ENCODE measurements at regions not wholly inside any gene's neighbourhood (a gene's known extent, or its start where the extent isn't known, plus 50 kb on each side); places are given as distances from the start of the nearest gene placed in this dataset.

- DNase-seq, result peak; percentile 79
- H3K36me3 ChIP-seq (ENCODE audit: low read depth), result no peaks in the 10 kb centered on the region
- H3K79me2 ChIP-seq (ENCODE audit: insufficient read depth), result no peaks in the 10 kb centered on the region
Measured at GRCh38 chr15:95448531-95449229, 881.8 kb upstream of the NR2F2 start.

GRCh38 chr15:95449230-95449628 lies 881.3 kb upstream of the NR2F2 start:
- H3K27ac ChIP-seq, result no peak overlapping the region
- H3F3A ChIP-seq (ENCODE audit: insufficient read depth), result peaks cover 15% of the 10 kb centered on the region; the same call in 1 of the 2 replicates
- H3K9ac ChIP-seq, result no peak overlapping the region
- H3K9me3 ChIP-seq (ENCODE audit: low read depth), result no peaks in the 10 kb centered on the region
- H3K4me3 ChIP-seq, result no peak overlapping the region
- H3K36me3 ChIP-seq (ENCODE audit: low read depth), result no peaks in the 10 kb centered on the region
- H4K20me1 ChIP-seq (ENCODE audit: insufficient read depth), result no peaks in the 10 kb centered on the region
- H3K9me2 ChIP-seq (ENCODE audit: insufficient read depth), result no peaks in the 10 kb centered on the region
- no peak overlapping the region for H3K4me2 ChIP-seq (ENCODE audit: unreplicated experiment)
- no peaks in the 10 kb centered on the region for H3K27me3 ChIP-seq (replicated peaks; ENCODE audit: insufficient read depth)
- DNase-seq, result no peak
- TF ChIP-seq EZH2phosphoT487 (IDR thresholded peaks at IDR 0.05; ENCODE audit: insufficient read depth, low read depth), result no peak
- TF ChIP-seq EZH2 (IDR thresholded peaks at IDR 0.05; ENCODE audit: insufficient read depth, poor library complexity, severe bottlenecking), result no peak
- WGBS, 2 experiments (ENCODE audit: low coverage in 1 of 2, low lambda C conversion rate in 2 of 2, missing lambda C conversion rate in 2 of 2), result 55 to 70% methylated on average over 2 of the region's 2 CpGs
- in situ Hi-C loops (cut with MboI), result no loop called here
- no peaks in the 10 kb centered on the region for H3K79me2 ChIP-seq (ENCODE audit: insufficient read depth)
- H2AFZ ChIP-seq, result no peak overlapping the region
- peaks cover 18% of the 10 kb centered on the region for H3K4me1 ChIP-seq (ENCODE audit: insufficient read depth)

More at GRCh38 chr15:95448531-95449229, 881.8 kb upstream of the NR2F2 start:
- Histone ChIP-seq H3K27ac (0 out of 2 replicates have a peak overlapping the region, but pooled peaks have one; percentile 13), H3K9me2 (ENCODE audit: insufficient read depth) (no peaks in the 10 kb centered on the region), H3K9me3 (ENCODE audit: low read depth) (no peaks in the 10 kb centered on the region), H2AFZ (no peak overlapping the region), H3K4me1 (ENCODE audit: insufficient read depth) (peaks cover 18% of the 10 kb centered on the region), H3K9ac (no peak overlapping the region), H3F3A (ENCODE audit: insufficient read depth) (peaks cover 15% of the 10 kb centered on the region; the same call in 1 of the 2 replicates), H3K4me2 (ENCODE audit: unreplicated experiment) (peak overlapping the region; percentile 11), H3K27me3 (replicated peaks; ENCODE audit: insufficient read depth) (no peaks in the 10 kb centered on the region), H4K20me1 (ENCODE audit: insufficient read depth) (no peaks in the 10 kb centered on the region), H3K4me3 (no peak overlapping the region)
- 64 to 65% methylated on average over 2 of the region's 2 CpGs for WGBS, 2 experiments (ENCODE audit: low coverage in 1 of 2, low lambda C conversion rate in 2 of 2, missing lambda C conversion rate in 2 of 2)
- no peak for TF ChIP-seq EZH2phosphoT487 (IDR thresholded peaks at IDR 0.05; ENCODE audit: insufficient read depth, low read depth)
- no peak for TF ChIP-seq EZH2 (IDR thresholded peaks at IDR 0.05; ENCODE audit: insufficient read depth, poor library complexity, severe bottlenecking)
- in situ Hi-C loops (cut with MboI), result no loop called here

- Histone ChIP-seq H3K4me3 (no peak overlapping the region), H3K9me3 (ENCODE audit: low read depth) (no peaks in the 10 kb centered on the region), H3F3A (ENCODE audit: insufficient read depth) (peaks cover 15% of the 10 kb centered on the region; the same call in 1 of the 2 replicates), H3K36me3 (ENCODE audit: low read depth) (no peaks in the 10 kb centered on the region), H3K79me2 (ENCODE audit: insufficient read depth) (no peaks in the 10 kb centered on the region), H3K27me3 (replicated peaks; ENCODE audit: insufficient read depth) (no peaks in the 10 kb centered on the region), H3K4me2 (ENCODE audit: unreplicated experiment) (no peak overlapping the region), H3K9me2 (ENCODE audit: insufficient read depth) (no peaks in the 10 kb centered on the region), H3K9ac (no peak overlapping the region), H3K4me1 (ENCODE audit: insufficient read depth) (peaks cover 18% of the 10 kb centered on the region), H4K20me1 (ENCODE audit: insufficient read depth) (no peaks in the 10 kb centered on the region), H2AFZ (no peak overlapping the region), H3K27ac (no peak overlapping the region)
- no peak for DNase-seq
- WGBS, 2 experiments (ENCODE audit: low coverage in 1 of 2, low lambda C conversion rate in 2 of 2, missing lambda C conversion rate in 2 of 2), result 41 to 52% methylated on average over 1 of the region's 1 CpG
- in situ Hi-C loops (cut with MboI), result no loop called here
- TF ChIP-seq EZH2 (IDR thresholded peaks at IDR 0.05; ENCODE audit: insufficient read depth, poor library complexity, severe bottlenecking), result no peak
- no peak for TF ChIP-seq EZH2phosphoT487 (IDR thresholded peaks at IDR 0.05; ENCODE audit: insufficient read depth, low read depth)
Measured at GRCh38 chr15:95450413-95450812, 880.1 kb upstream of the NR2F2 start.

GRCh38 chr15:95451938-95452337 lies 878.6 kb upstream of the NR2F2 start:
- Histone ChIP-seq H3K4me1 (ENCODE audit: insufficient read depth) (peaks cover 18% of the 10 kb centered on the region), H3K79me2 (ENCODE audit: insufficient read depth) (no peaks in the 10 kb centered on the region), H3K9me3 (ENCODE audit: low read depth) (no peaks in the 10 kb centered on the region), H3K36me3 (ENCODE audit: low read depth) (no peaks in the 10 kb centered on the region), H3K9ac (no peak overlapping the region), H3F3A (ENCODE audit: insufficient read depth) (peaks cover 15% of the 10 kb centered on the region; the same call in 1 of the 2 replicates), H3K9me2 (ENCODE audit: insufficient read depth) (no peaks in the 10 kb centered on the region), H3K4me3 (no peak overlapping the region), H3K27me3 (replicated peaks; ENCODE audit: insufficient read depth) (no peaks in the 10 kb centered on the region), H4K20me1 (ENCODE audit: insufficient read depth) (no peaks in the 10 kb centered on the region), H2AFZ (no peak overlapping the region), H3K27ac (no peak overlapping the region), H3K4me2 (ENCODE audit: unreplicated experiment) (no peak overlapping the region)
- 12 to 19% methylated on average over 1 of the region's 1 CpG for WGBS, 2 experiments (ENCODE audit: low coverage in 1 of 2, low lambda C conversion rate in 2 of 2, missing lambda C conversion rate in 2 of 2)
- DNase-seq, result no peak
- in situ Hi-C loops (cut with MboI), result no loop called here
- TF ChIP-seq EZH2 (IDR thresholded peaks at IDR 0.05; ENCODE audit: insufficient read depth, poor library complexity, severe bottlenecking) (no peak), EZH2phosphoT487 (IDR thresholded peaks at IDR 0.05; ENCODE audit: insufficient read depth, low read depth) (no peak)

Measured in GM23248 (cell line).